A673 (cell line): ENCODE measurements at regions not wholly inside any gene's neighbourhood (a gene's known extent, or its start where the extent isn't known, plus 50 kb on each side); places are given as distances from the start of the nearest gene placed in this dataset.

Experiments
- BruUV-seq: library from RNA; stranded (reverse); fragments of 400-500 nt; replicated peaks from 2 replicates; lab custom pipeline; 2021; lab: Mats Ljungman, UMichigan
- CTCF ChIA-PET: fragments of 300-600 bp; sonication (Branson Sonifier 250); formaldehyde crosslinking; loops from one replicate; lab custom pipeline; 2022; ENCODE audit warnings: antibody characterized with exemption; lab: Charles Lee
- POLR2A ChIA-PET: fragments of 300-600 bp; sonication (Branson Sonifier 250); formaldehyde crosslinking; loops from one replicate; lab custom pipeline; 2022; ENCODE audit warnings: antibody characterized with exemption; ENCODE audit not compliant: low non-redundant PET; lab: Charles Lee
- DNase-seq: peaks from one replicate; pipeline ENCODE4 v3.0.0-alpha.2; 2015; ENCODE audit warnings: low spot score
- H3K27ac ChIP-seq: fragments of 200-600 bp; sonication (generic); 2 replicates; pipeline ENCODE4 v1.5.1; 2016; ENCODE audit warnings: mixed run types, low read depth, mild to moderate bottlenecking, mixed read lengths, antibody characterized with exemption, low read length; ENCODE audit not compliant: poor library complexity, severe bottlenecking
- H3K27me3 ChIP-seq: fragments of 200-600 bp; sonication (generic); replicated peaks from 2 replicates; pipeline ENCODE4 v1.6.1; 2017; ENCODE audit warnings: mixed run types, low read depth, mild to moderate bottlenecking, mixed read lengths, antibody characterized with exemption, low read length; ENCODE audit not compliant: insufficient read depth, poor library complexity
- H3K36me3 ChIP-seq: fragments of 200-600 bp; sonication (generic); 2 replicates; pipeline ENCODE4 v1.6.1; 2016; ENCODE audit warnings: mixed run types, mild to moderate bottlenecking, mixed read lengths, antibody characterized with exemption, low read length; ENCODE audit not compliant: insufficient read depth, poor library complexity, severe bottlenecking
- H3K4me1 ChIP-seq: fragments of 200-600 bp; sonication (generic); 2 replicates; pipeline ENCODE4 v1.6.1; 2017; ENCODE audit warnings: mixed run types, mild to moderate bottlenecking, mixed read lengths, antibody characterized with exemption, low read length; ENCODE audit not compliant: insufficient read depth, poor library complexity, severe bottlenecking
- H3K4me3 ChIP-seq: fragments of 200-600 bp; sonication (generic); 2 replicates; pipeline ENCODE4 v1.5.1; 2016; ENCODE audit warnings: low read depth, mixed run types, mild to moderate bottlenecking, mixed read lengths, low read length; ENCODE audit not compliant: poor library complexity, severe bottlenecking
- H3K9me3 ChIP-seq: fragments of 200-600 bp; sonication (generic); 2 replicates; pipeline ENCODE4 v1.6.1; 2016; ENCODE audit warnings: mixed run types, low read depth, mild to moderate bottlenecking, mixed read lengths, antibody characterized with exemption, low read length; ENCODE audit not compliant: poor library complexity, severe bottlenecking
- EZH2 ChIP-seq: fragments of 200-600 bp; sonication (generic); IDR thresholded peaks from 2 replicates; pipeline ENCODE4 v1.6.1; 2017; ENCODE audit warnings: borderline replicate concordance, low read depth, mild to moderate bottlenecking, mixed read lengths, antibody characterized with exemption, low read length; ENCODE audit not compliant: poor library complexity, severe bottlenecking
- intact Hi-C: fragments of 100-400 bp; cut with micrococcal nuclease; formaldehyde crosslinking; loops from one replicate; pipeline ENCODE4 v1.10.0; 2022; ENCODE audit not compliant: unreplicated experiment
- TF ChIP-seq, protein P1 (sequence below): fragments of 300-800, 200-600 bp; sonication (generic); conservative IDR thresholded peaks from 2 replicates; pipeline ENCODE4 v1.5.1; 2017; ENCODE audit warnings: low read depth, mild to moderate bottlenecking, antibody characterized with exemption, low read length, moderate library complexity, mixed read lengths

DNA sequence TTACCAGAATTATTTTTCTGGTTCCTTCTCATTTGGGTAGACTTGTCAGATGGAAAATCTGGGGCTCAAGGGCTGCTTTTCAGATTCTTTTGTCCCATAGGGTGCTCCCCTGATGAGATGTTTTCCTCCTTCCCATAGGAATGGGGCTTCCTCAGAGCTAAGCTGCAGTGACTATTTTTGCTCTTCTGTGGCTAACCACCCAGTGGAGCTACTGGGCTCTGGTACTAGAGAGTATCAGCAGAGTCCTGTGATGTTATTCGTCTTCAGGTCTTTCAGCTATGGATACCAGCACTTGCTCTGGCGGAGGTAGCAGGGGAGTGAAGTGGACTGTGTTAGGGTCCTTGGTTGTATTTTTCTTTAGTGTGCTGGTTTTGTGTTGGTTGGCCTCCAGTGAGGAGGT lies 716.1 kb upstream of the LMO3 start:
- intact Hi-C loops: no loop called here
- Histone ChIP-seq H3K4me3 (no peak overlapping the region), H3K27me3 (no peaks in the 10 kb centered on the region), H3K27ac (no peak overlapping the region), H3K4me1 (no peaks in the 10 kb centered on the region), H3K36me3 (no peaks in the 10 kb centered on the region), H3K9me3 (no peaks in the 10 kb centered on the region)
- CTCF ChIA-PET: no interaction called here
- no TSS peak for BruUV-seq
- no peak for TF ChIP-seq EZH2
- TF ChIP-seq, protein P1, sequence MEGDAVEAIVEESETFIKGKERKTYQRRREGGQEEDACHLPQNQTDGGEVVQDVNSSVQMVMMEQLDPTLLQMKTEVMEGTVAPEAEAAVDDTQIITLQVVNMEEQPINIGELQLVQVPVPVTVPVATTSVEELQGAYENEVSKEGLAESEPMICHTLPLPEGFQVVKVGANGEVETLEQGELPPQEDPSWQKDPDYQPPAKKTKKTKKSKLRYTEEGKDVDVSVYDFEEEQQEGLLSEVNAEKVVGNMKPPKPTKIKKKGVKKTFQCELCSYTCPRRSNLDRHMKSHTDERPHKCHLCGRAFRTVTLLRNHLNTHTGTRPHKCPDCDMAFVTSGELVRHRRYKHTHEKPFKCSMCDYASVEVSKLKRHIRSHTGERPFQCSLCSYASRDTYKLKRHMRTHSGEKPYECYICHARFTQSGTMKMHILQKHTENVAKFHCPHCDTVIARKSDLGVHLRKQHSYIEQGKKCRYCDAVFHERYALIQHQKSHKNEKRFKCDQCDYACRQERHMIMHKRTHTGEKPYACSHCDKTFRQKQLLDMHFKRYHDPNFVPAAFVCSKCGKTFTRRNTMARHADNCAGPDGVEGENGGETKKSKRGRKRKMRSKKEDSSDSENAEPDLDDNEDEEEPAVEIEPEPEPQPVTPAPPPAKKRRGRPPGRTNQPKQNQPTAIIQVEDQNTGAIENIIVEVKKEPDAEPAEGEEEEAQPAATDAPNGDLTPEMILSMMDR: no peak
- POLR2A ChIA-PET: no interaction called here
- no peak for DNase-seq

GRCh38 chr12:17304503-17305347 lies 698.8 kb upstream of the LMO3 start:
- Histone ChIP-seq H3K27me3 (no peaks in the 10 kb centered on the region), H3K36me3 (no peaks in the 10 kb centered on the region), H3K9me3 (peaks cover 7% of the 10 kb centered on the region), H3K4me3 (no peak overlapping the region), H3K4me1 (no peaks in the 10 kb centered on the region), H3K27ac (no peak overlapping the region)
- intact Hi-C loops: no loop called here
- CTCF ChIA-PET: no interaction called here
- no TSS peak for BruUV-seq
- POLR2A ChIA-PET: no interaction called here
- TF ChIP-seq, protein P1: no peak
- TF ChIP-seq EZH2: no peak
- peak; percentile 20 for DNase-seq

DNA sequence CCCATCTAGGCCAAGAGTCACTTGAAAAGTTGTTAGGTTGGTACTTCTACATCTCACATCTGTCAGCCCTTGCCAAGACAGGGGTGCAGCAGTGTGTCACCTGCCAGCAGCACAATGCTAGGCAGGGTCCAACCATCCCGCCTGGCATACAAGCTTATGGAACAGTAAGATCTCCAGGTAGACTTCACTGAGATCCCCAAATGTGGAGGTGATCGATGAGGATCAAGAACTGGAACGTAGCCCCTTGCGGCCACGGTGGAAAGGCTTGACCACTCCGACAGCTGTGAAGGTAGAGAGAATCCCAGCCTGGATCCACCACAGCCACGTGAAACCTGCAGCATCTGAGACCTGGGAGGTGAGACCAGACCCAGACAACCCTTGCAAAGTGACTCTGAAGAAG lies 696.0 kb upstream of the LMO3 start:
- DNase-seq: no peak
- Histone ChIP-seq H3K36me3 (no peaks in the 10 kb centered on the region), H3K27ac (no peak overlapping the region), H3K9me3 (peaks cover 7% of the 10 kb centered on the region), H3K4me3 (no peak overlapping the region), H3K27me3 (no peaks in the 10 kb centered on the region), H3K4me1 (no peaks in the 10 kb centered on the region)
- no peak for TF ChIP-seq EZH2
- POLR2A ChIA-PET: no interaction called here
- BruUV-seq: no TSS peak
- intact Hi-C loops: no loop called here
- CTCF ChIA-PET: interaction anchor here (0.6 kb wide), 1 partner anchor 353 kb away, joined by 6 read pairs; no protein-coding TSS in a partner anchor
